B cell (primary cell): ENCODE measurements at regions not wholly inside any gene's neighbourhood (a gene's known extent, or its start where the extent isn't known, plus 50 kb on each side); places are given as distances from the start of the nearest gene placed in this dataset.

Experiments
- ATAC-seq: fragments of 200-7000 bp; cut with Tn5 transposase; one replicate; pipeline ENCODE4 v1.10.0; 2021; ENCODE audit warnings: low read depth, mild to moderate bottlenecking, moderate number of reproducible peaks, moderate library complexity
- CTCF ChIA-PET: fragments of 350-600 bp; sonication (Branson Sonifier 250); formaldehyde crosslinking; loops from one replicate; lab custom pipeline; 2021; ENCODE audit warnings: antibody characterized with exemption, inconsistent platforms; lab: Charles Lee
- POLR2A ChIA-PET: fragments of 350-600 bp; sonication (Branson Sonifier 250); formaldehyde crosslinking; loops from one replicate; lab custom pipeline; 2021; ENCODE audit warnings: antibody characterized with exemption; lab: Charles Lee
- DNase-seq: peaks from one replicate; pipeline ENCODE4 v3.0.0; 2013
- H2AFZ ChIP-seq: 2 replicates; pipeline ENCODE4 v1.6.1; 2012; ENCODE audit warnings: mild to moderate bottlenecking, low read depth, low read length; ENCODE audit not compliant: insufficient read depth, poor library complexity, severe bottlenecking
- H3K27ac ChIP-seq, 2 donors: 1 replicate in 1 of 2; 2 replicates in 1 of 2; pipeline ENCODE4 v1.5.1; 2012 to 2013; ENCODE audit warnings: low read length in 2 of 2, mild to moderate bottlenecking in 2 of 2, moderate library complexity in 1 of 2
- H3K27me3 ChIP-seq, 4 experiments: fragments of 200-600 bp in 1 of 4; sonication (generic) in 1 of 4; replicated peaks in 1 of 4; 1 replicate in 2 of 4; 2 replicates in 2 of 4; pipeline versions ENCODE4 v1.6.1 to v1.7.0; 2013 to 2016; ENCODE audit warnings: low read length in 3 of 4, mild to moderate bottlenecking in 2 of 4, mixed read lengths in 1 of 4, moderate library complexity in 1 of 4; ENCODE audit not compliant: insufficient read depth in 4 of 4, control insufficient read depth in 3 of 4; ENCODE audit errors: control extremely low read depth in 1 of 4
- H3K36me3 ChIP-seq, 2 experiments: replicated peaks in 1 of 2; 1 replicate in 1 of 2; 2 replicates in 1 of 2; pipeline versions ENCODE4 v1.6.1 to v1.7.1; 2013; ENCODE audit warnings: low read length in 1 of 2; ENCODE audit not compliant: insufficient read depth in 2 of 2, control insufficient read depth in 1 of 2; ENCODE audit errors: control extremely low read depth in 1 of 2, extremely low read depth in 1 of 2
- H3K4me1 ChIP-seq, 2 donors: fragments of 200-600 bp in 1 of 2; sonication (generic) in 1 of 2; 1 replicate in 1 of 2; 2 replicates in 1 of 2; pipeline versions ENCODE4 v1.5.1 to v1.6.1; 2013 to 2017; ENCODE audit warnings: low read length in 2 of 2; ENCODE audit not compliant: control insufficient read depth in 2 of 2, insufficient read depth in 2 of 2
- H3K4me2 ChIP-seq: replicated peaks from 2 replicates; pipeline ENCODE3; 2012; ENCODE audit warnings: mild to moderate bottlenecking, low read depth, low read length; ENCODE audit not compliant: poor library complexity, severe bottlenecking
- H3K4me3 ChIP-seq, 5 experiments: fragments of 200-600 bp in 1 of 5; sonication (generic) in 1 of 5; 1 replicate in 3 of 5; 2 replicates in 2 of 5; pipeline versions ENCODE4 v1.5.1 to v1.7.0; 2011 to 2016; ENCODE audit warnings: low read length in 4 of 5, mild to moderate bottlenecking in 4 of 5, low read depth in 2 of 5, control low read depth in 1 of 5, moderate library complexity in 1 of 5; ENCODE audit not compliant: insufficient read depth in 1 of 5; ENCODE audit errors: control extremely low read depth in 1 of 5, extremely low read depth in 1 of 5
- H3K79me2 ChIP-seq: fragments of 200-600 bp; sonication (generic); one replicate; pipeline ENCODE4 v1.6.0; 2016; ENCODE audit warnings: low read length; ENCODE audit not compliant: control insufficient read depth, insufficient read depth
- H3K9ac ChIP-seq: fragments of 200-600 bp; sonication (generic); 2 replicates; pipeline ENCODE4 v1.6.1; 2017; ENCODE audit warnings: mild to moderate bottlenecking, low read length, moderate library complexity
- H3K9me3 ChIP-seq, 3 donors: one replicate each; pipeline versions ENCODE4 v1.6.1 to v1.7.1; 2013; ENCODE audit warnings: low read length in 2 of 3; ENCODE audit not compliant: control insufficient read depth in 2 of 3, insufficient read depth in 1 of 3; ENCODE audit errors: control extremely low read depth in 1 of 3
- H4K20me1 ChIP-seq: 2 replicates; pipeline ENCODE4 v1.6.0; 2012; ENCODE audit warnings: mild to moderate bottlenecking, low read length; ENCODE audit not compliant: insufficient read depth, control insufficient read depth, poor library complexity, severe bottlenecking
- H3K27ac Mint-ChIP-seq: one replicate; pipeline ENCODE4 v1.8.0; 2021; ENCODE audit warnings: mixed read lengths
- H3K27me3 Mint-ChIP-seq: one replicate; pipeline ENCODE4 v1.8.0; 2021; ENCODE audit warnings: mixed read lengths
- H3K4me1 Mint-ChIP-seq: one replicate; pipeline ENCODE4 v1.8.0; 2021; ENCODE audit warnings: mixed read lengths
- H3K4me3 Mint-ChIP-seq: one replicate; pipeline ENCODE4 v1.8.0; 2021; ENCODE audit warnings: mixed read lengths
- H3K9me3 Mint-ChIP-seq: one replicate; pipeline ENCODE4 v1.8.0; 2022; ENCODE audit warnings: mixed read lengths; ENCODE audit not compliant: insufficient read depth
- EZH2 ChIP-seq: IDR thresholded peaks from 2 replicates; pipeline ENCODE4 v1.6.1; 2012; ENCODE audit warnings: borderline replicate concordance, low read depth, mild to moderate bottlenecking, moderate library complexity, low read length; ENCODE audit not compliant: insufficient read depth, poor library complexity, severe bottlenecking
- WGBS: methylation state at CpG from one replicate; pipeline ENCODE4 v1.1.5; 2013; ENCODE audit warnings: missing lambda C conversion rate; ENCODE audit not compliant: insufficient coverage; 5-methylcytosine and 5-hydroxymethylcytosine counted together
- intact Hi-C: fragments of 100-400 bp; cut with micrococcal nuclease; formaldehyde crosslinking; loops from one replicate; pipeline ENCODE4 v1.10.0; 2022
- TF ChIP-seq, protein P1 (sequence below): fragments of 200-600 bp; IDR thresholded peaks from one replicate; pipeline ENCODE4 v1.8.0; 2022; ENCODE audit warnings: antibody characterized with exemption, mild to moderate bottlenecking

DNA sequence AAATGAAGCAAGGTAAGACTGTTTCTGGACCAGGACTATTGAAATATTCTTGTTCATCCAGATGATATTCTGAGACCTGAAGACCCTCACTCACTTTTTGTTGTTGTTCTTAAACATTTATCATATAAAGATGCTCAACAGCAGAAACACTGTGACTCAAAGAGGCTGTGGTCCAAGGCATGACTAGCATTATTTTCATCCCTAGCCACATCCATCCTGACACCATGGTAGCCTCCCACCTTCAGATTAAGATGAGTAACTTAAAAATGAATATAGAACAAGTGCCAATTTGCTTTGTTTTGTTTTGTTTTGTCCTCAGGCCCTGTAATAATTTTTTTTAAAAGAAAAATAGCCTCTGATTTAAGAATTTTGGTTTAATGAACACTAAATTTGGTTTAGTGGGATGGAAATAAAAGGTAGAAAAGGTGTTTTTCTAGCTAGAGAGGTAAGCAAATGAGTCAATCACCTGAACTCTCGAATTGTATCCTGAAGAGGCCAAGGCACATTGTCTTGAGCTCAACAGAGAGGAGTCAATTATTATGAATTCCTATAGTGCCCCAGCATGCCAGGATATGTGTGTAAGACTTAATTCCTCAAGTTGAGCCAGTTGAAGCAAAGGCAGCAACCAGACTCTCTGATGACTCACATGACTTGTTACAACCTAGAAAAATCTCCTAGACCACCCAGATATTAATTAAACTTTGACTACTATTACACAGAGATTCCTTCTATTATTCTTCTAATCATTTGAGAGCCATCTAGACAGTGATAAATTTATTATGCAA, 380.1 kb upstream of the TUSC1 start:
- Histone ChIP-seq H3K79me2 (no peaks in the 10 kb centered on the region), H4K20me1 (no peaks in the 10 kb centered on the region), H3K27me3 (no peaks in the 10 kb centered on the region), H2AFZ (no peak overlapping the region), H3K27ac (no peak overlapping the region), H3K9me3 (no peaks in the 10 kb centered on the region), H3K9ac (no peak overlapping the region), H3K4me3 (no peak overlapping the region), H3K36me3 (no peaks in the 10 kb centered on the region), H3K4me2 (no peak overlapping the region), H3K4me1 (no peaks in the 10 kb centered on the region)
- Mint-ChIP-seq H3K27me3 (no peaks in the 10 kb centered on the region), H3K4me3 (no peak overlapping the region), H3K9me3 (no peaks in the 10 kb centered on the region), H3K27ac (no peak overlapping the region), H3K4me1 (no peaks in the 10 kb centered on the region)
- ChIA-PET CTCF (no interaction called here), POLR2A (no interaction called here)
- ATAC-seq (no peak), DNase-seq (no peak)
- intact Hi-C loops = no loop called here
- TF ChIP-seq, protein P1, sequence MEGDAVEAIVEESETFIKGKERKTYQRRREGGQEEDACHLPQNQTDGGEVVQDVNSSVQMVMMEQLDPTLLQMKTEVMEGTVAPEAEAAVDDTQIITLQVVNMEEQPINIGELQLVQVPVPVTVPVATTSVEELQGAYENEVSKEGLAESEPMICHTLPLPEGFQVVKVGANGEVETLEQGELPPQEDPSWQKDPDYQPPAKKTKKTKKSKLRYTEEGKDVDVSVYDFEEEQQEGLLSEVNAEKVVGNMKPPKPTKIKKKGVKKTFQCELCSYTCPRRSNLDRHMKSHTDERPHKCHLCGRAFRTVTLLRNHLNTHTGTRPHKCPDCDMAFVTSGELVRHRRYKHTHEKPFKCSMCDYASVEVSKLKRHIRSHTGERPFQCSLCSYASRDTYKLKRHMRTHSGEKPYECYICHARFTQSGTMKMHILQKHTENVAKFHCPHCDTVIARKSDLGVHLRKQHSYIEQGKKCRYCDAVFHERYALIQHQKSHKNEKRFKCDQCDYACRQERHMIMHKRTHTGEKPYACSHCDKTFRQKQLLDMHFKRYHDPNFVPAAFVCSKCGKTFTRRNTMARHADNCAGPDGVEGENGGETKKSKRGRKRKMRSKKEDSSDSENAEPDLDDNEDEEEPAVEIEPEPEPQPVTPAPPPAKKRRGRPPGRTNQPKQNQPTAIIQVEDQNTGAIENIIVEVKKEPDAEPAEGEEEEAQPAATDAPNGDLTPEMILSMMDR = no peak
- no peak for TF ChIP-seq EZH2
- 17% methylated on average over 1 of the region's 1 CpG for WGBS

DNA sequence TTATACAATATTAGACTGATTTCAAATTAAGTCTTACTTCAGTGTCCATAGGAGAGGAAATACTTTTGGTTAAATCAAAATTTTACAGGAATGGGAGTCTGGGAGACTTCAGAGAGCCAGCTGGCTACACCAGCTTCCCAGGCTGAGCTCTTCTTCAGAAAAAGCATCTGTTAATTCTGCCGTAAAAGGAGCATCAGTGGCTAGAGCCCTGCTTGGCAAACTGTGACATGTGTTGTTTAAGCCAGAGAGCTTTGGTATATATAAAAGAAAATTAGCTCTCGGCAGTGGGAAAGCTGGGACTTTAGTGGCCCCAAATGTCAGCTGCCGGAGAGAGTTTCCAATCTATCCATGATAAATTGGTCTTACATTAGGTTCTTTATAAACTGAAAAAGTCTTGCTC, 378.8 kb upstream of the TUSC1 start:
- ChIA-PET POLR2A (no interaction called here), CTCF (no interaction called here)
- no peak overlapping the region for H3K4me3 Mint-ChIP-seq
- Histone ChIP-seq H3K79me2 (no peaks in the 10 kb centered on the region), H3K27ac (no peak overlapping the region), H3K36me3 (no peaks in the 10 kb centered on the region), H3K4me3 (no peak overlapping the region), H3K9ac (no peak overlapping the region), H3K9me3 (no peaks in the 10 kb centered on the region), H2AFZ (no peak overlapping the region), H3K4me2 (no peak overlapping the region), H3K27me3 (no peaks in the 10 kb centered on the region), H3K4me1 (no peaks in the 10 kb centered on the region), H4K20me1 (no peaks in the 10 kb centered on the region)
- no peaks in the 10 kb centered on the region for H3K27me3 Mint-ChIP-seq
- intact Hi-C loops = no loop called here
- DNase-seq (no peak), ATAC-seq (no peak)
- no peaks in the 10 kb centered on the region for H3K4me1 Mint-ChIP-seq
- WGBS = 79% methylated on average over 2 of the region's 3 CpGs
- H3K9me3 Mint-ChIP-seq = no peaks in the 10 kb centered on the region
- TF ChIP-seq, protein P1 = no peak
- TF ChIP-seq EZH2 = no peak
- H3K27ac Mint-ChIP-seq = no peak overlapping the region
